GM20000 (cell line): ENCODE measurements at regions not wholly inside any gene's neighbourhood (a gene's known extent, or its start where the extent isn't known, plus 50 kb on each side); places are given as distances from the start of the nearest gene placed in this dataset.
A peak's percentile ranks its signal among the peaks of the same experiment; 100 is the strongest.

Experiments
- DNase-seq: peaks from one replicate; pipeline ENCODE4 v3.0.0; 2012; ENCODE audit warnings: low spot score
- CTCF ChIP-seq: IDR thresholded peaks from 2 replicates; pipeline ENCODE4 v1.5.1; 2012; ENCODE audit warnings: mild to moderate bottlenecking, control low read depth; ENCODE audit errors: extremely low read depth, missing control alignments

GRCh38 chr2:182573553-182573952, 142.5 kb upstream of the DNAJC10 start:
- TF ChIP-seq CTCF = no peak
- no peak for DNase-seq

GRCh38 chr2:182577816-182578215, 138.2 kb upstream of the DNAJC10 start:
- no peak for DNase-seq
- no peak for TF ChIP-seq CTCF

- no peak for TF ChIP-seq CTCF
- no peak for DNase-seq
These were observed 134.7 kb upstream of the DNAJC10 start for GRCh38 chr2:182581196-182581935.

GRCh38 chr2:182584462-182584861, 131.6 kb upstream of the DNAJC10 start:
- no peak for DNase-seq
- no peak for TF ChIP-seq CTCF

GRCh38 chr2:182585001-182585400, 131.1 kb upstream of the DNAJC10 start:
- DNase-seq = no peak

GRCh38 chr2:182585430-182585829, 130.6 kb upstream of the DNAJC10 start:
- DNase-seq = no peak
- no peak for TF ChIP-seq CTCF

More at GRCh38 chr2:182585001-182585400, 131.1 kb upstream of the DNAJC10 start:
- TF ChIP-seq CTCF = no peak

- TF ChIP-seq CTCF = peak; percentile 13
- peak; percentile 17 for DNase-seq
These were observed 129.6 kb upstream of the DNAJC10 start for GRCh38 chr2:182586426-182586825.
